Nephron (organoid): ENCODE measurements at regions not wholly inside any gene's neighbourhood (a gene's known extent, or its start where the extent isn't known, plus 50 kb on each side); places are given as distances from the start of the nearest gene placed in this dataset.
A peak's percentile ranks its signal among the peaks of the same experiment; 100 is the strongest.
"Not testable (repeated sequence)": the region's sequence is repeated elsewhere in the genome, so short reads cannot be mapped to it uniquely, and the experiment has no call there.

Source experiments
- H3K27ac Mint-ChIP-seq, 3 experiments: 2 replicates each; pipeline ENCODE4 v1.8.0; 2020; ENCODE audit warnings: mixed read lengths in 3 of 3, mild to moderate bottlenecking in 2 of 3, moderate library complexity in 1 of 3
- H3K27me3 Mint-ChIP-seq: 2 replicates; pipeline ENCODE4 v1.8.0; 2021; ENCODE audit warnings: low read depth, mild to moderate bottlenecking, moderate library complexity, mixed read lengths
- H3K36me3 Mint-ChIP-seq: 2 replicates; pipeline ENCODE4 v1.8.0; 2020; ENCODE audit warnings: low read depth, mixed read lengths
- H3K4me1 Mint-ChIP-seq: 2 replicates; pipeline ENCODE4 v1.8.0; 2020; ENCODE audit warnings: mixed read lengths
- H3K4me3 Mint-ChIP-seq, 3 experiments: 2 replicates each; pipeline ENCODE4 v1.8.0; 2020; ENCODE audit warnings: mild to moderate bottlenecking in 3 of 3, mixed read lengths in 3 of 3, moderate library complexity in 2 of 3
- H3K9me3 Mint-ChIP-seq: 2 replicates; pipeline ENCODE4 v1.8.0; 2020; ENCODE audit warnings: mixed read lengths
- CTCF ChIP-seq, 3 experiments: fragments of 200-600 bp; sonication (generic); IDR thresholded peaks; one replicate each; pipeline ENCODE4 v1.5.0; 2021; ENCODE audit warnings: antibody characterized with exemption in 3 of 3; ENCODE audit not compliant: unreplicated experiment in 3 of 3

- Mint-ChIP-seq H3K36me3 (no peaks in the 10 kb centered on the region), H3K27ac (no peak overlapping the region), H3K9me3 (peaks cover 6% of the 10 kb centered on the region), H3K4me1 (peaks cover 8% of the 10 kb centered on the region), H3K4me3 (no peak overlapping the region), H3K27me3 (no peaks in the 10 kb centered on the region)
- no peak for TF ChIP-seq CTCF (IDR thresholded peaks at IDR 0.05; ENCODE audit: unreplicated experiment in 3 of 3)
These were observed 139.1 kb upstream of the LRIG1 start for GRCh38 chr3:66639809-66640356.

GRCh38 chr3:66642019-66642418, 141.2 kb upstream of the LRIG1 start:
- peaks cover 7% of the 10 kb centered on the region for H3K9me3 Mint-ChIP-seq

GRCh38 chr3:66642484-66642883, 141.7 kb upstream of the LRIG1 start:
- peak overlapping the region in 2 of 3 experiments; percentile 39 to 43 for H3K27ac Mint-ChIP-seq
- no peaks in the 10 kb centered on the region for H3K27me3 Mint-ChIP-seq
- H3K4me1 Mint-ChIP-seq: peaks cover 8% of the 10 kb centered on the region
- no peak overlapping the region for H3K4me3 Mint-ChIP-seq
- no peaks in the 10 kb centered on the region for H3K36me3 Mint-ChIP-seq
- TF ChIP-seq CTCF (IDR thresholded peaks at IDR 0.05; ENCODE audit: unreplicated experiment in 3 of 3): no peak
- peaks cover 7% of the 10 kb centered on the region for H3K9me3 Mint-ChIP-seq

More at GRCh38 chr3:66642019-66642418, 141.2 kb upstream of the LRIG1 start:
- Mint-ChIP-seq H3K27ac (peak overlapping the region in 2 of 3 experiments; percentile 39 to 43), H3K4me3 (no peak overlapping the region), H3K27me3 (no peaks in the 10 kb centered on the region), H3K36me3 (no peaks in the 10 kb centered on the region), H3K4me1 (peaks cover 8% of the 10 kb centered on the region)
- TF ChIP-seq CTCF (IDR thresholded peaks at IDR 0.05; ENCODE audit: unreplicated experiment in 3 of 3): no peak

GRCh38 chr3:66644549-66644948, 143.7 kb upstream of the LRIG1 start:
- no peak for TF ChIP-seq CTCF (IDR thresholded peaks at IDR 0.05; ENCODE audit: unreplicated experiment in 3 of 3)
- H3K36me3 Mint-ChIP-seq: no peaks in the 10 kb centered on the region
- H3K4me1 Mint-ChIP-seq: peaks cover 8% of the 10 kb centered on the region
- no peaks in the 10 kb centered on the region for H3K27me3 Mint-ChIP-seq
- no peak overlapping the region for H3K4me3 Mint-ChIP-seq
- peaks cover 7% of the 10 kb centered on the region for H3K9me3 Mint-ChIP-seq
- no peak overlapping the region for H3K27ac Mint-ChIP-seq

- no peak overlapping the region for H3K27ac Mint-ChIP-seq
- H3K4me1 Mint-ChIP-seq: peaks cover 6% of the 10 kb centered on the region
- H3K27me3 Mint-ChIP-seq: no peaks in the 10 kb centered on the region
- TF ChIP-seq CTCF (IDR thresholded peaks at IDR 0.05; ENCODE audit: unreplicated experiment in 3 of 3): no peak
- H3K36me3 Mint-ChIP-seq: no peaks in the 10 kb centered on the region
- H3K9me3 Mint-ChIP-seq: peaks cover 7% of the 10 kb centered on the region
- H3K4me3 Mint-ChIP-seq: no peak overlapping the region
These were observed 148.2 kb upstream of the LRIG1 start for GRCh38 chr3:66648975-66649374.

- not testable (repeated sequence) for H3K9me3 Mint-ChIP-seq, H3K27me3 Mint-ChIP-seq, H3K27ac Mint-ChIP-seq, H3K4me3 Mint-ChIP-seq, H3K36me3 Mint-ChIP-seq
- peaks cover 30% of the 10 kb centered on the region for H3K4me1 Mint-ChIP-seq
These were observed 150.7 kb upstream of the LRIG1 start for GRCh38 chr3:66651520-66651919.

GRCh38 chr3:66652100-66652499, 151.3 kb upstream of the LRIG1 start:
- peaks cover 36% of the 10 kb centered on the region for H3K4me1 Mint-ChIP-seq
- not testable (repeated sequence) for H3K27me3 Mint-ChIP-seq, H3K36me3 Mint-ChIP-seq, H3K4me3 Mint-ChIP-seq, H3K27ac Mint-ChIP-seq, H3K9me3 Mint-ChIP-seq
